ENCODE measurements at regions not wholly inside any gene's neighbourhood (a gene's known extent, or its start where the extent isn't known, plus 50 kb on each side); places are given as distances from the start of the nearest gene placed in this dataset.
"Not testable (repeated sequence)": the region's sequence is repeated elsewhere in the genome, so short reads cannot be mapped to it uniquely, and the experiment has no call there.

- Histone ChIP-seq H3K27me3 (replicated peaks; ENCODE audit: control insufficient read depth, insufficient read depth, low read length) (no peaks in the 10 kb centered on the region), H3K4me3 (ENCODE audit: low read length) (no peak overlapping the region), H3K9ac (ENCODE audit: low read length) (no peak overlapping the region), H3K4me1 (ENCODE audit: control insufficient read depth, insufficient read depth, low read length) (peaks cover 10% of the 10 kb centered on the region), H3K36me3 (ENCODE audit: control insufficient read depth, insufficient read depth, low read length, severe bottlenecking) (no peaks in the 10 kb centered on the region), H3K9me3 (ENCODE audit: control insufficient read depth, low read length) (no peaks in the 10 kb centered on the region)
- DNase-seq (ENCODE audit: low read depth) = no peak
These were observed 111.4 kb upstream of the RBMS3 start for GRCh38 chr3:29169451-29169850.

GRCh38 chr3:29171043-29171990 is 109.6 kb upstream of the RBMS3 start:
- Histone ChIP-seq H3K27me3 (replicated peaks; ENCODE audit: control insufficient read depth, insufficient read depth, low read length) (no peaks in the 10 kb centered on the region), H3K36me3 (ENCODE audit: control insufficient read depth, insufficient read depth, low read length, severe bottlenecking) (no peaks in the 10 kb centered on the region), H3K4me1 (ENCODE audit: control insufficient read depth, insufficient read depth, low read length) (peaks cover 14% of the 10 kb centered on the region), H3K9me3 (ENCODE audit: control insufficient read depth, low read length) (no peaks in the 10 kb centered on the region), H3K9ac (ENCODE audit: low read length) (no peak overlapping the region), H3K4me3 (ENCODE audit: low read length) (no peak overlapping the region)
- DNase-seq (ENCODE audit: low read depth) = peak; percentile 44

GRCh38 chr3:29176501-29176900 is 104.4 kb upstream of the RBMS3 start:
- DNase-seq (ENCODE audit: low read depth) = no peak
- no peak overlapping the region for H3K9ac ChIP-seq (ENCODE audit: low read length)
- H3K27me3 ChIP-seq (replicated peaks; ENCODE audit: control insufficient read depth, insufficient read depth, low read length) = no peaks in the 10 kb centered on the region
- no peaks in the 10 kb centered on the region for H3K9me3 ChIP-seq (ENCODE audit: control insufficient read depth, low read length)
- no peak overlapping the region for H3K4me3 ChIP-seq (ENCODE audit: low read length)
- H3K4me1 ChIP-seq (ENCODE audit: control insufficient read depth, insufficient read depth, low read length) = peaks cover 38% of the 10 kb centered on the region
- no peaks in the 10 kb centered on the region for H3K36me3 ChIP-seq (ENCODE audit: control insufficient read depth, insufficient read depth, low read length, severe bottlenecking)

- no peaks in the 10 kb centered on the region for H3K36me3 ChIP-seq (ENCODE audit: control insufficient read depth, insufficient read depth, low read length, severe bottlenecking)
These were observed 101.8 kb upstream of the RBMS3 start for GRCh38 chr3:29178809-29179793.

GRCh38 chr3:29181149-29181780 is 99.6 kb upstream of the RBMS3 start:
- no peak overlapping the region for H3K9ac ChIP-seq (ENCODE audit: low read length)
- no peak overlapping the region for H3K4me3 ChIP-seq (ENCODE audit: low read length)
- no peaks in the 10 kb centered on the region for H3K27me3 ChIP-seq (replicated peaks; ENCODE audit: control insufficient read depth, insufficient read depth, low read length)
- H3K36me3 ChIP-seq (ENCODE audit: control insufficient read depth, insufficient read depth, low read length, severe bottlenecking) = no peaks in the 10 kb centered on the region
- DNase-seq (ENCODE audit: low read depth) = no peak
- H3K4me1 ChIP-seq (ENCODE audit: control insufficient read depth, insufficient read depth, low read length) = peaks cover 54% of the 10 kb centered on the region
- H3K9me3 ChIP-seq (ENCODE audit: control insufficient read depth, low read length) = no peaks in the 10 kb centered on the region

More at GRCh38 chr3:29178809-29179793, 101.8 kb upstream of the RBMS3 start:
- DNase-seq (ENCODE audit: low read depth) = no peak
- Histone ChIP-seq H3K9me3 (ENCODE audit: control insufficient read depth, low read length) (no peaks in the 10 kb centered on the region), H3K27me3 (replicated peaks; ENCODE audit: control insufficient read depth, insufficient read depth, low read length) (no peaks in the 10 kb centered on the region), H3K4me3 (ENCODE audit: low read length) (no peak overlapping the region), H3K9ac (ENCODE audit: low read length) (peak overlapping the region; percentile 9), H3K4me1 (ENCODE audit: control insufficient read depth, insufficient read depth, low read length) (peaks cover 48% of the 10 kb centered on the region)

GRCh38 chr3:29181872-29182271 is 99.0 kb upstream of the RBMS3 start:
- no peaks in the 10 kb centered on the region for H3K27me3 ChIP-seq (replicated peaks; ENCODE audit: control insufficient read depth, insufficient read depth, low read length)
- peaks cover 54% of the 10 kb centered on the region for H3K4me1 ChIP-seq (ENCODE audit: control insufficient read depth, insufficient read depth, low read length)
- H3K4me3 ChIP-seq (ENCODE audit: low read length) = peak overlapping the region; percentile 55
- H3K9me3 ChIP-seq (ENCODE audit: control insufficient read depth, low read length) = no peaks in the 10 kb centered on the region
- no peaks in the 10 kb centered on the region for H3K36me3 ChIP-seq (ENCODE audit: control insufficient read depth, insufficient read depth, low read length, severe bottlenecking)
- no peak for DNase-seq (ENCODE audit: low read depth)
- peak overlapping the region; percentile 61 for H3K9ac ChIP-seq (ENCODE audit: low read length)

GRCh38 chr3:29182828-29183227 is 98.0 kb upstream of the RBMS3 start:
- not testable (repeated sequence) for H3K36me3 ChIP-seq (ENCODE audit: control insufficient read depth, insufficient read depth, low read length, severe bottlenecking); H3K27me3 ChIP-seq (replicated peaks; ENCODE audit: control insufficient read depth, insufficient read depth, low read length); H3K9me3 ChIP-seq (ENCODE audit: control insufficient read depth, low read length); DNase-seq (ENCODE audit: low read depth); H3K9ac ChIP-seq (ENCODE audit: low read length)
- Histone ChIP-seq H3K4me1 (ENCODE audit: control insufficient read depth, insufficient read depth, low read length) (peaks cover 57% of the 10 kb centered on the region), H3K4me3 (ENCODE audit: low read length) (peak overlapping the region; percentile 55)

GRCh38 chr3:29183346-29184087 is 97.4 kb upstream of the RBMS3 start:
- peak; percentile 72 for DNase-seq (ENCODE audit: low read depth)
- H3K4me3 ChIP-seq (ENCODE audit: low read length) = peak overlapping the region; percentile 55
- no peaks in the 10 kb centered on the region for H3K27me3 ChIP-seq (replicated peaks; ENCODE audit: control insufficient read depth, insufficient read depth, low read length)
- H3K9me3 ChIP-seq (ENCODE audit: control insufficient read depth, low read length) = no peaks in the 10 kb centered on the region
- peaks cover 55% of the 10 kb centered on the region for H3K4me1 ChIP-seq (ENCODE audit: control insufficient read depth, insufficient read depth, low read length)
- no peak overlapping the region for H3K9ac ChIP-seq (ENCODE audit: low read length)
- no peaks in the 10 kb centered on the region for H3K36me3 ChIP-seq (ENCODE audit: control insufficient read depth, insufficient read depth, low read length, severe bottlenecking)

GRCh38 chr3:29185706-29186105 is 95.2 kb upstream of the RBMS3 start:
- peak overlapping the region; percentile 27 for H3K9ac ChIP-seq (ENCODE audit: low read length)
- H3K4me1 ChIP-seq (ENCODE audit: control insufficient read depth, insufficient read depth, low read length) = peaks cover 40% of the 10 kb centered on the region
- no peaks in the 10 kb centered on the region for H3K9me3 ChIP-seq (ENCODE audit: control insufficient read depth, low read length)
- no peak overlapping the region for H3K4me3 ChIP-seq (ENCODE audit: low read length)
- no peaks in the 10 kb centered on the region for H3K36me3 ChIP-seq (ENCODE audit: control insufficient read depth, insufficient read depth, low read length, severe bottlenecking)
- no peaks in the 10 kb centered on the region for H3K27me3 ChIP-seq (replicated peaks; ENCODE audit: control insufficient read depth, insufficient read depth, low read length)
- DNase-seq (ENCODE audit: low read depth) = no peak

GRCh38 chr3:29186131-29186599 is 94.7 kb upstream of the RBMS3 start:
- no peak overlapping the region for H3K4me3 ChIP-seq (ENCODE audit: low read length)
- peak; percentile 80 for DNase-seq (ENCODE audit: low read depth)

More at GRCh38 chr3:29186131-29186599, 94.7 kb upstream of the RBMS3 start:
- Histone ChIP-seq H3K9me3 (ENCODE audit: control insufficient read depth, low read length) (no peaks in the 10 kb centered on the region), H3K4me1 (ENCODE audit: control insufficient read depth, insufficient read depth, low read length) (peaks cover 38% of the 10 kb centered on the region), H3K9ac (ENCODE audit: low read length) (peak overlapping the region; percentile 27), H3K36me3 (ENCODE audit: control insufficient read depth, insufficient read depth, low read length, severe bottlenecking) (no peaks in the 10 kb centered on the region), H3K27me3 (replicated peaks; ENCODE audit: control insufficient read depth, insufficient read depth, low read length) (no peaks in the 10 kb centered on the region)

Measured in adipocyte (in vitro differentiated cells).